ENCODE measurements at regions not wholly inside any gene's neighbourhood (a gene's known extent, or its start where the extent isn't known, plus 50 kb on each side); places are given as distances from the start of the nearest gene placed in this dataset.
A peak's percentile ranks its signal among the peaks of the same experiment; 100 is the strongest.

DNA sequence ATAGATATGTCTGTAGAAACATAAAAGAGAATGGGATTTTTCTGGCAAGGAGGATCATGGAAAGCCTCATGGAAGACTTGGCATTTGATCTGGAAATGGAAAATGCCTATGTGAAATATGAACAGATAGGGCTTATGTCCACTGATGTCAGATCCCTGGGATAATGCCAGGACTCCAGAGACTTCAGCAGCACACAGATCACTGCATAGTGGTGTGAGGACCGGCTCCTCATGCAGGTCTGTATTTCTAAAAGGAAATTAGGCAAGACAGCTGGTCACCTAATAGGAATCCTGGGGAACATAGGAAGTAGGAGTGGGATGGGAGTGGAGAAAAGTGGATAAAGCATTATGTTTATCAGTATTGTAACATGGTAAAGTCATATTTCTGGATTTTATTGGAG, 56.8 kb upstream of the IPO9 start:
- H3K36me3 ChIP-seq (ENCODE audit: control insufficient read depth, insufficient read depth, low read length), result no peaks in the 10 kb centered on the region
- H3K4me3 ChIP-seq (ENCODE audit: low read depth, low read length), result no peak overlapping the region
- TF ChIP-seq, protein P1, sequence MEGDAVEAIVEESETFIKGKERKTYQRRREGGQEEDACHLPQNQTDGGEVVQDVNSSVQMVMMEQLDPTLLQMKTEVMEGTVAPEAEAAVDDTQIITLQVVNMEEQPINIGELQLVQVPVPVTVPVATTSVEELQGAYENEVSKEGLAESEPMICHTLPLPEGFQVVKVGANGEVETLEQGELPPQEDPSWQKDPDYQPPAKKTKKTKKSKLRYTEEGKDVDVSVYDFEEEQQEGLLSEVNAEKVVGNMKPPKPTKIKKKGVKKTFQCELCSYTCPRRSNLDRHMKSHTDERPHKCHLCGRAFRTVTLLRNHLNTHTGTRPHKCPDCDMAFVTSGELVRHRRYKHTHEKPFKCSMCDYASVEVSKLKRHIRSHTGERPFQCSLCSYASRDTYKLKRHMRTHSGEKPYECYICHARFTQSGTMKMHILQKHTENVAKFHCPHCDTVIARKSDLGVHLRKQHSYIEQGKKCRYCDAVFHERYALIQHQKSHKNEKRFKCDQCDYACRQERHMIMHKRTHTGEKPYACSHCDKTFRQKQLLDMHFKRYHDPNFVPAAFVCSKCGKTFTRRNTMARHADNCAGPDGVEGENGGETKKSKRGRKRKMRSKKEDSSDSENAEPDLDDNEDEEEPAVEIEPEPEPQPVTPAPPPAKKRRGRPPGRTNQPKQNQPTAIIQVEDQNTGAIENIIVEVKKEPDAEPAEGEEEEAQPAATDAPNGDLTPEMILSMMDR (IDR thresholded peaks at IDR 0.05; ENCODE audit: insufficient read depth, low read length, severe bottlenecking), result no peak
- H3K27me3 ChIP-seq (ENCODE audit: control insufficient read depth, insufficient read depth, low read length), result no peaks in the 10 kb centered on the region
- peak; percentile 58 for DNase-seq (ENCODE audit: low read depth)
- FAIRE-seq, result no peak

DNA sequence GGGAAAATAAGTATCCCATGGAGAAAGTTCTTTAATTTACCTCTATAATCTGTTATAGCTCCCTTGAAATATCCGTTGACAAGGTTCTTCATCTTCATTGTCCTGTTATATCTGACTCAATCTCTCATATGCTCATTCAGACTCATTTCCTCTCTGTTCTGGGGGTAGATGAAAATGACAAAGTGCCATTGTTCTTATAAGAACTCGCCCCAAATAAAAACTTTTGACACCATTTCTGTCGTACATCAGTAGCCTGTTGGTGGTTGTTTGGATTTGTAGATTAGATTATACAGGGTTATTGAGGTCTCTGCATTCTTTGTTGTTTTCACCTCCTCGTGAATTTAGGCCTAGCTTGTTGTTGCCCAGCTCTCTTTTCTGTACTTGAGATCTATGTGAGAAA, 55.2 kb upstream of the IPO9 start:
- Histone ChIP-seq H3K36me3 (ENCODE audit: control insufficient read depth, insufficient read depth, low read length) (no peaks in the 10 kb centered on the region), H3K27me3 (ENCODE audit: control insufficient read depth, insufficient read depth, low read length) (no peaks in the 10 kb centered on the region), H3K4me3 (ENCODE audit: low read depth, low read length) (no peak overlapping the region)
- FAIRE-seq (no peak), DNase-seq (ENCODE audit: low read depth) (peak; percentile 58)
- TF ChIP-seq, protein P1 (IDR thresholded peaks at IDR 0.05; ENCODE audit: insufficient read depth, low read length, severe bottlenecking), result no peak

DNA sequence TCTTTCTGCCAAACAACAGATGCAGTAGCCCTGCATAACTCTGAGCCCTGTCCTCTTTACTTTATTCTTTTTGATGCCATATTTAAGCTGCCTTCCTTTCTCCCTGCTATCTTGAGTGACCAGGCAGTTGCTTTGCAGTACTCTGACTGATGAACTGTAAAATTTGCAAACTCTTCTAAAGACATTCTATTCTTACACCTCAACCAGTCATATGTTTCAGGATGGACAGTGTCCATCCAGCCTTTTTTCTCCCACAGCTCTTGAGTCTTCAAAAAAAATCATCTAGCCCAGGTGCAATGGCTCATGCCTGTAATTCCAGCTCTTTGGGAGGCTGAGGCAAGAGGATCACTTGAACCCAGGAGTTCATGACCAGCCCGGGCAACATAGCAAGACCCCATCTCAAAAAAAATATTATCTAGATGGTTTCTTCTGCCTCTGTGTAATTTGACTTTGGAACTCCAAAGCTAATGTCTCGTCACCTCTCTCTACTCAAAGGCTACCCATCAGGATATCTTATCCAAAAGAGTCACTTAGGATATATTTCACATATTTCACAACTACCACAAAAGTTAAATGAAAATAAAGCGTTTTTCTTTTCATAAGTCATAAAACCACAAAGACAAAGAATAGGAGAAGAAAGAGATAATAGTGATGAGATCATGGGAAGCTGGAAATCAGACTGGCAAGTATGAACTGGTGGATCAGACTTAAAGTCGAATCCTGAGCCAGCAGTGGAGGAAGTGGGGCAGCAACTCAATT, 54.6 kb upstream of the IPO9 start:
- H3K4me3 ChIP-seq (ENCODE audit: low read depth, low read length), result no peak overlapping the region
- TF ChIP-seq, protein P1 (IDR thresholded peaks at IDR 0.05; ENCODE audit: insufficient read depth, low read length, severe bottlenecking), result no peak
- H3K27me3 ChIP-seq (ENCODE audit: control insufficient read depth, insufficient read depth, low read length), result no peaks in the 10 kb centered on the region
- no peaks in the 10 kb centered on the region for H3K36me3 ChIP-seq (ENCODE audit: control insufficient read depth, insufficient read depth, low read length)
- FAIRE-seq (no peak), DNase-seq (ENCODE audit: low read depth) (peak; percentile 94)

DNA sequence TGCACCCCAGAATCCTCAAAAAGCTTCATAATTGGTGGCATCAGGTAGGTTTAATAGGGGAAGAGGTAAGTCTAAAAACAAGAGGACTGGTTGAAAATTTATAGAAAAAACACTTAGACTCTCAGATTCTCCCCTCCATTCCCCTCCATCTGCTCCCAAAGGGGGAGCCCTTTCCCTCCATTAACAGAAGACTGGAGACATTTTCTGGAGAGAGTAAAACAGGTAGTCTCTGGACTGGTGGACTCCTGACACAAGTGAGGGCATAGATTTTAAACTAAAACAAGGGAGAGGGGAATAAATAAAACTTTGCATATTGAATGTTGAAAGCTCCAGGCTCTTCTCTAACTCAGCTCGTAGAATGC, 54.0 kb upstream of the IPO9 start:
- FAIRE-seq (no peak), DNase-seq (ENCODE audit: low read depth) (no peak)
- no peak overlapping the region for H3K4me3 ChIP-seq (ENCODE audit: low read depth, low read length)

DNA sequence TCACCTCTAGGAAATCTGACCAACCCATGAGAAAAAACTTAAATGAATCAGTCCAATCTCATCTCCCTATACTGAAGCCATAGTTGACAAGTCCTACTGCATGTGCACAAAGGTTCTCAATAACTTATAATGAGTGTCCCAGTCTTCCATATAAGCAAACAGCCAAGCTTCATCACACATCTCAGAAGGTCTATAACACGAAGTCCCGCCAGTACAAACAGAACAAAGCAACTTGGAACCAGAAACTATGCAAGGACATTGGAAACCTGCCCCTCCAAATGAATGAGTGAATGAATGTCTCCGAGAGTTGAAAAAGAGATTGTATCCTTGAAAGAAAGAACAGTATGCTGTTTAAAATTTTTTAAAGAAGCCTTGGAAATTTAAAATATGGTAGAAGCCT, 53.6 kb upstream of the IPO9 start:
- FAIRE-seq (no peak), DNase-seq (ENCODE audit: low read depth) (no peak)
- TF ChIP-seq, protein P1 (IDR thresholded peaks at IDR 0.05; ENCODE audit: insufficient read depth, low read length, severe bottlenecking), result no peak
- H3K4me3 ChIP-seq (ENCODE audit: low read depth, low read length), result no peak overlapping the region
- H3K27me3 ChIP-seq (ENCODE audit: control insufficient read depth, insufficient read depth, low read length), result no peaks in the 10 kb centered on the region
- peaks cover 2% of the 10 kb centered on the region for H3K36me3 ChIP-seq (ENCODE audit: control insufficient read depth, insufficient read depth, low read length)

More for the DNA sequence above, 54.0 kb upstream of the IPO9 start:
- H3K27me3 ChIP-seq (ENCODE audit: control insufficient read depth, insufficient read depth, low read length), result no peaks in the 10 kb centered on the region
- TF ChIP-seq, protein P1 (IDR thresholded peaks at IDR 0.05; ENCODE audit: insufficient read depth, low read length, severe bottlenecking), result no peak
- no peaks in the 10 kb centered on the region for H3K36me3 ChIP-seq (ENCODE audit: control insufficient read depth, insufficient read depth, low read length)
